OCI-LY3 (cell line): ENCODE measurements at regions not wholly inside any gene's neighbourhood (a gene's known extent, or its start where the extent isn't known, plus 50 kb on each side); places are given as distances from the start of the nearest gene placed in this dataset.

Experiments
- CTCF ChIP-seq: fragments of 200-600, 300-600 bp; sonication (generic); IDR thresholded peaks from 2 replicates; pipeline ENCODE4 v1.5.1; 2014; ENCODE audit warnings: antibody characterized with exemption, low read length, low read depth
- EZH2phosphoT487 ChIP-seq: fragments of 200-600 bp; shearing (Covaris generic); IDR thresholded peaks from 2 replicates; pipeline ENCODE4 v1.6.1; 2018; ENCODE audit warnings: antibody characterized with exemption, mixed run types, low read depth

DNA sequence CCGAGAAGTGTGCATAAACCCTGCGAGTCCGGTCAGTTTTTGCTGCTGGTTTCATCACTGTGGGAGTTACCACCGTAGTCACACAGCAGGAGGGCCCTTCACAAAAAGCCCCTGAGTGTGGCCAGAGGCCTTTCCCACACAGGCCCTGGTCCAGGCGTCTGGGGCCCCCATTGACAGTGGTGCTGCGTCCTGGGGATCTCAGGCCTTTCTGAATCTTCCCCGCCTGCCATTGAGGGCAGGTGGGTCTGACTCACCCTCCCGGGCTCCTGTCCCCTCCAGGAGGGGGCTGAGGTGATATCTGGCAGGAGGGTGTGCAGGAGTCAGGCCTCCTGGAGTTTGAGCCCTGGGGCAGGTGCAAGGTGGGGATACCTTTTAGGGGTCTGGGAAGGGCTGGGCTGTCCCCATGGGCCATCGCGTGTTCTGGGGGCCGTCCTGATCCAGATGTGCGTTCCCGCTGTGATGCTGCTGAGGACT, 358.5 kb downstream of the TMEM121 start:
- TF ChIP-seq CTCF: no peak
- TF ChIP-seq EZH2phosphoT487: no peak
